ENCODE measurements at regions not wholly inside any gene's neighbourhood (a gene's known extent, or its start where the extent isn't known, plus 50 kb on each side); places are given as distances from the start of the nearest gene placed in this dataset.

- TF ChIP-seq SUZ12 (IDR thresholded peaks at IDR 0.05) (no peak), TARDBP (IDR thresholded peaks at IDR 0.05) (no peak), ELF4 (IDR thresholded peaks at IDR 0.05) (no peak), ARNT (IDR thresholded peaks at IDR 0.05) (no peak)
Observed at GRCh38 chr11:38323961-38324761, 1726.1 kb upstream of the RAG2 start.
